ENCODE measurements at regions not wholly inside any gene's neighbourhood (a gene's known extent, or its start where the extent isn't known, plus 50 kb on each side); places are given as distances from the start of the nearest gene placed in this dataset.

DNA sequence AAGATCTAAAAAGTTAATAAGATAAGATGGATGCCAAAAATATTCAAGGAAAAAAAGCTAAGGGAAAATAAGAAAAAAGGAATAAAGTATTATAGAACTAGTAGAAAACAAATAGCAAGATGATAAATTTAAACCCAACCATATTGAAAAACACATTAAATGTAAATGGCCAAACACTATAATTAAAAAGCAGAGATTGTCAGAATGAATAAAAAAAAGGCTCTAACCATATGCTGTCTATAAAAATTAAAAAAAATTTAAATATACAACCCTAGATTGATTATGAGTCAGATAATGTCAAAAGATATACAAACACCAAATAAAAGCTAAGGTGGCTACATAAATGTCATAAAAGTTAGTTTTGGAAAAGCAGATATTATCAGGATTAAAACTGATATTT is 617.5 kb upstream of the SGCG start:
- DNase-seq = no peak

- no peak for DNase-seq
Measured at GRCh38 chr13:22569811-22570210, 611.0 kb upstream of the SGCG start.

GRCh38 chr13:22589880-22590279 is 590.9 kb upstream of the SGCG start:
- no peak for DNase-seq

DNA sequence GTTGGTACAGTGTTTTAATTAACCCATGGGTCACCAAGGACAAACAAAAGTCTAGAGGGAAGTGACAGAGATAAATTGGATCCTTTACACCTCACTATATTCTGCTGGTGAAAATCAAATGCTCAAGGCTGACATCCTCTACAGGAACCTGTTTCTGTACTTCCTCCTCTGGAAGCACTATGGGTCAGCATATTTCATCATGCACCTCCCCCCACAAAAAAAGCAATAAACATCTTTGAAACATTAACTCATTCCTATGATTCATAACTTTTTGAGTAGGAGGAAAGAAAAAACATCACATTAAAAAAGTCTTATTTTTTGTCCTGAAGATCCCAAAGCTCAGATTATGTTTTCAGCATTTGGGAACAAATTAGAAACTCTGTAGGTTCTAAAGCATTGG is 588.3 kb upstream of the SGCG start:
- no peak for DNase-seq

- no peak for DNase-seq
Measured at GRCh38 chr13:22594041-22594440, 586.7 kb upstream of the SGCG start.

DNA sequence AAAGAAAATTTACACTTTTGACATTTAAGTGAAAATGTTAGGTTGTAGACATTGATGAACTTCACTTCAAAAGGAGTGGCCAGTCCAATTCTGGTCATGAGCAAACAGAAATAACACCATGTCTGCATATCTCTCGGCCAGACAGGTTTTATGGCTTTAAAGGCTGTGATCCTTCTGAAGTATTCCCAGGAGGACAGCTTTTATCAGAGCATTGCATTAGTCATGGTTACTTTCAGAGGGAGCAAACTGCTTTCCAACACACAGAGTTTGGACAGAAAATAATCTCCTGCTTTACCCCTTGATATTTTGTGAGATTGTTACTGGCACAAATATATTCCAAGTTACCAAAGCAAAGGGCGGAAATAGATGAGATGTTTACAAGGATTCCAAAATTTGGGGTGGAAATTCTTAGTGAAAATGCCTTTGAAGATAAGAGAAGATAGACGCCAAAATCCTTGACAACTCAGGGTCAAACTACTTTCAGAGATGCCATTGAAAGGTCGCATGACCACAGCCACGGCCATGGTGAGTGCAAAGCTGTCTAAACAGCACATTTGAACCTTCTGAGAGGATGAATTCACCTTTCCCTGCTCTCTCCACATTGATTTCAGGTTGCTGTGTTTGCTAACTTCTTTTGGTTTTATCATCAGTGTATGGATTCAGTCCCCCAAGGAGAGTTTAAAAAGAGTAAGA is 584.5 kb upstream of the SGCG start:
- DNase-seq = no peak

- DNase-seq = no peak
Measured at GRCh38 chr13:22599156-22599555, 581.6 kb upstream of the SGCG start.

- no peak for DNase-seq
Measured at GRCh38 chr13:22618002-22618401, 562.8 kb upstream of the SGCG start.

DNA sequence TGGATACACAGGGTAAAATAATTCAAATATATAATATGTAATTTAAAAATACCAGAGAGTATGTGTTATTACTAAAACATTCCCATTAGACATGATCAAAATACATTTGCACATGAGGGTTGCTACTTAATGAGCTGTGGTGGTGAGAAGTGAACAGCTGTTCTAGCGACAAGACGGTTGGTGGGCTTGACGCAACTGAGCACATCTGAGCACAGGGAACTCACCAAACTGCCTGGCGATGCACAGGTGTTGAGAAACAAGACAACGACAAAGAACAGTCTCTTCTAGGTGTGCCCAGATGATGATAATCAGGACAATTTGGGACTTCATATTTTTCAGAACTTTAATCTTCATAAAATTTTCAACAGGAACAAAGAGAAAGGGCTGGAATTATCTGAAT is 555.1 kb upstream of the SGCG start:
- DNase-seq = no peak

DNA sequence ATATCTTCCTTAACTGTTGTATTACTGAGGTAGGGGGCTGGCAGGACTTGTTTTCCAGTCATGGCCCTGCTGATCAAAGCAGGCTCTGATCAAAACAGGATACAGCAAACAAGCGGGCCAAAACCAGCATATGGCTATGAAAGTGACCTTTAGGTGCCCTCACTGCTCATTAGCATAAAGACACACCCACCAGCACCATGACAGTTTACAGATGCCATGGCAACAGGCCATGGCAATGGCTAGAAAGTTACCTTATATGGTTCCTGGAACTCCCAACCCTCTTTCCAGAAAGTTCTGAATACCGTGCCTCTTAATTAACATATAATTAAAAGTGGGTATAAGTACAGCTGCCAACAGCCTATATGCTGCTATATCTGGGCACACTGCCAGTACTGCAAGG is 551.4 kb upstream of the SGCG start:
- DNase-seq = no peak

- no peak for DNase-seq
Measured at GRCh38 chr13:22642088-22642487, 538.7 kb upstream of the SGCG start.

GRCh38 chr13:22644941-22645340 is 535.8 kb upstream of the SGCG start:
- no peak for DNase-seq

DNA sequence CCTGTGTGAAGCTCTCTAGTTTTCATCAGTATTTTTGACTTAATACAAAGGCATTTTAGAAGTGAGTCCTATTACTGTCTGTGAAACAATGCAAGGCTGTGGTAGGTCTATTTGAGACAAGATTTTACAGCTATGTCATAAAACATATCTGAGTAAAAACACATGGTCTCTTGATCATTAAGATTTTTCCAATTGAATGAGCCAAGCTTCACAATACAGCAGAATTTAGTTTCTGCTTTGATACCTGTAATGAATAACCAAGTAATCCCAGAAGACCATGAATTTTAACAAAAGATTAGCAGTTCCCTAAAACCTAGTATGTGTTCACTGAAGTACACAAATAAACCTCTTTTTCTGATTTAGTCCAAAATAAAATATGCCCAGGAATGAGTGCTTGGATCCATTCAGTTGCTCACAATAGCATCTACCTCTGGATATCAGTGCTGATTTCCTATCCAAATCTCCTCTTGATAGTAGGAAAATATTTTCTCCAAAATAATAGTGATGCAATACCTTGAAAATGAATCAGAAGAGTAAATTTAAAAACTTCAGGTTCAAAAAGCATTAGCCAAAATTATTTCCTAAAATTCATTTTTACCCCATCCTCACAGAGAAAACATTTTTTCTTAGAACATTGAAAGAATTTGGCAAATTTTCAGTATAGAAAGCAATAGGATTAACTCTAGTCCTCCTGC is 533.5 kb upstream of the SGCG start:
- no peak for DNase-seq

DNA sequence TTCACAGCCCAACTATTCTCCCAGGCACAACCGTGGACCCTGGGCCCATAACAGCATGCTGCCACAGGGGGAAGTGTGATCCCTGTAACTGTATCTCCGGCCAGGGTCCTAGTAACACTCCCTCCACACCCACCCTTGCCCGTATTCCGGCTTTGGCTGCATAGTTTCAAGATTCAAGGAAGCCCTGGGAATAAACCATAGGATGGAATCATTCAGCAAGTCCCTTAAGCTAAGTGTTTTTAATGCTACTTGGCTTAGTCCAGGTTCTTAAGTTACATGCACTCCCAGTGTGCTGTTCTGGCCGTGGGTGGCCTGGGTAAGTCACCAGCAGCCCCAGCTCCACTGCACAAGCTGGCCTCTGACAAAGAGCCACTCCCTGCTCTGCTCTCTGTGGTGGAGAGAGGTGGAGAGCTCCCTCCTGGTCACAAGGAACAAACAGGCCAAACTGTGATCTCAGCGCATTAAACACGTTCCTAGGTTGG is 532.4 kb upstream of the SGCG start:
- DNase-seq = no peak

DNA sequence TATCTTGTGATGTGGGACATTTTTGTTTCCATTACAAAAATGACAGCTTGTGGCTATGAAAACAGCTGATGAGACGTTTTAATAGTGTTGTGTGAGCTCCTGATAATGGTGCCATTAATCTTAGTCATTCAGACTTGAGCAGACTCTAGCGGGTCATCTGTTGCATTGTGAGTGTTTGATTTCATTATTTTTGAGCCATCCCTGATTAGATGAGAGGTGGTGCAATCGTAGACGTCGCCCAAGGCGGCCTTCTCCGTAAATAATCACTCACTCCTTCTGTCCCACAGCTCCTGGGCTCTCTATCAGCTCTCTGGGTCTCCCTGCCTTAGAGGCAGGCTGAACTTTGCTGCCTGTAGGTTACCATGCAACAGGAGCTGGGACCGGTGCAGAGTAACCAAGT is 528.0 kb upstream of the SGCG start:
- DNase-seq = no peak

DNA sequence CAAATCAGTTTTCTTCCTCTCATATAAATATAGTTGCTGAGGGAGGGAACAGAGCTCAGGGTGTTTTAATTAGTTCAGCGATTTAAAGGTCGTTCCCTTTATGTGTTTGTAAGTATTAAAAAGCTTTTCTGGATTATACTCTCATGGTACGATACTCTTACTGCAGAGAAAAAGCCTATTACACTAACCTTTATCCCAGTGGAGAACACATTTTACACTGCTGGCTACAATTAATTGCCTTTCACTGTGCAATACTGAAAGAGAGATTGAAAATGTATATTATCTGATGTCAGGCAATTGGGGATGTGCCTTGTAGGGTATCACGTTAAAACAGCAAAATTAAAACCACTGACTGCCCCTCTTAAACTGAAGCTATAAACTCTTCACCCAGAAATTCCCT is 526.9 kb upstream of the SGCG start:
- no peak for DNase-seq

DNA sequence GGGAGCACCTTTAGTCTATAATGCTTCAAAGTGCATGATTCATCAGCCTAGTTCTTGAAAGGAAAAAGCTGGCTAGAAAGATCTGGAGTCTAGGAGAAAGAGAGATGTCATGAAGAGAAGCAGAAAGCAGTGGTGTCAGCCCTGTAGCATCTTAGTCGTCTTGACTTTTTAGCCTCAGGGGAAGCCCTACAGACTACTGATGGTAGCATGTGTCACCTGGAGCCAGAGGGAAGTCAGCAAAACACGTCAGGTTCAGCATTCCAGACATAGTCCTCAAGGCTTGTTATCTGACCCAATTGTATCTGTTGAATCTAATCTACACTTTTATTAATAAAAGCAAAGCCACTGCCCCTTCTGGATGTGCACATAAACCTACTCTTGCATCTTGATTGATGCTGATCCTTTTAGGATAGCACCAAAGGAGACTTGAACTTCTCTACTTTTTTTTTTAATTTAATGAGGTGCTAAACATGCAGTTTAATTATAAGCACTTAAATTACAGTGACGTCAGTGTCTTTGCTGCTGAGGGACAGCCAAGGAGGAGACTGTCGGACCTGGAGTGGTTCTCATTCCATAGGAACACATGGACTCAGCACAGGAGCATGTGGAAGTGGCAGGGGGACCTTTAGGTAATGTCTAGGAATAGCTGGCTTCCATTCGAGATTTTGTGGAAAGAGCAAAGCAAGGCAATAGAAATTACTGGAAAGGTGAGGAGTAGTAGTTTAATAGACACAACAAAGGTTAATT is 525.5 kb upstream of the SGCG start:
- no peak for DNase-seq

- no peak for DNase-seq
Measured at GRCh38 chr13:22662771-22663170, 518.0 kb upstream of the SGCG start.

DNA sequence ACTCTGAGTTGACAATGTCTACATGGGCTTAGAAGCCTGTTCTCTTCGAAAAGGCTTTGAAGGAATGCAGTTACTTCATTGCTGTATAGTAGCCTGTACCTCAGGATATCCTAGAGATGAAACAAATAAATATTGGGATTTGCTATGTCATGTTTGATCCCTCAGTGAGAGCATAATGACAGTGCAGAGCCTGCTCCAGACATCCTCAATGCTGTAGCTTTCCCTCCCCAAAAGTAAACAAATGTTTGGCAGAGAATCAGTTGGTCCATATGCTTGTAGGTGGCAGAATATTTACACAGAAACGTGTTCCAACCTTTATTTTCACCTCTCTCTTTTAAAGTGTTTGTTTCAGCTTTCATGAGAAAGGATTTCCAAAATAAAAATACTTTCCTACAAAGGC is 515.3 kb upstream of the SGCG start:
- no peak for DNase-seq

GRCh38 chr13:22690756-22691155 is 490.0 kb upstream of the SGCG start:
- no peak for DNase-seq

- DNase-seq = no peak
Measured at GRCh38 chr13:22693691-22694090, 487.1 kb upstream of the SGCG start.

- DNase-seq = no peak
Measured at GRCh38 chr13:22696433-22696832, 484.3 kb upstream of the SGCG start.

DNA sequence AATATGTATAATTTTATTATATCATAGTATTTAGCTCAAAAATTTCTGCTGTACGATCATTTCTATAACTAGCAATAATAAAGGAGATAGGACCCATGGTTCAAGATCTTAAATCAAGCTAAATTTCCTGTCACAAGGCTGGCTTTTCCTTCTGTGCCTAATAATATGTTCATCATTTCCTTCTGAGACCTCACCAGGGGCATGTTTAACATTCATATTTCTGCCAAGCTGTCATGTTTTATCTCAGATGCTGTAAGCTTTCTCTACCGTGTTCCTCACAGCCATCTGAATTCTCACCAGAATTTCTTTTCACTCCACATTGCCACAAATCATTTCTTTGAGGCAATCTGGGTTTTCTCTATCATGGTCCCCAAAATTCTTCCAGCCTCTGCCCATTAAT is 482.3 kb upstream of the SGCG start:
- DNase-seq = no peak

GRCh38 chr13:22700246-22700887 is 480.4 kb upstream of the SGCG start:
- no peak for DNase-seq

Measured in activated CD4-positive, alpha-beta T cell treated with anti-CD3 and anti-CD28 coated beads, Interleukin-2, Interleukin-6, amounts not matched to agents 100 ng/mL and 50 ng/mL, durations not matched to agents 16 hours and 8 hours (primary cell).